PFSK-1 (cell line): ENCODE measurements at regions not wholly inside any gene's neighbourhood (a gene's known extent, or its start where the extent isn't known, plus 50 kb on each side); places are given as distances from the start of the nearest gene placed in this dataset.

ENCODE experiments used
- FOXP2 ChIP-seq: optimal IDR thresholded peaks from 2 replicates; pipeline ENCODE3; 2011; ENCODE audit warnings: borderline replicate concordance, control low read depth, inconsistent platforms; ENCODE audit not compliant: insufficient read depth; ENCODE audit errors: extremely low read length, extremely low read depth
- POLR2AphosphoS5 ChIP-seq: IDR thresholded peaks from 2 replicates; pipeline ENCODE4 v1.6.1; 2012; ENCODE audit warnings: low read depth, mild to moderate bottlenecking, control low read depth, low read length, moderate library complexity
- SIN3A ChIP-seq: IDR thresholded peaks from 2 replicates; pipeline ENCODE4 v1.6.1; 2012; ENCODE audit warnings: mild to moderate bottlenecking, low read length, moderate library complexity, borderline replicate concordance; ENCODE audit not compliant: insufficient read depth
- TAF1 ChIP-seq: IDR thresholded peaks from 2 replicates; pipeline ENCODE4 v1.6.1; 2012; ENCODE audit warnings: low read length, control low read depth, borderline replicate concordance; ENCODE audit not compliant: insufficient read depth
- TF ChIP-seq, protein P1 (sequence below), 2 experiments: IDR thresholded peaks; 2 replicates each; pipeline versions ENCODE4 v1.6.1 to v1.8.0; 2011 to 2012; ENCODE audit warnings: low read depth in 2 of 2, low read length in 2 of 2, control low read depth in 1 of 2, inconsistent platforms in 1 of 2, mild to moderate bottlenecking in 1 of 2, moderate library complexity in 1 of 2; ENCODE audit not compliant: insufficient read depth in 1 of 2

- TF ChIP-seq TAF1 = no peak
- no peak for TF ChIP-seq SIN3A
- TF ChIP-seq FOXP2 = no peak
- TF ChIP-seq POLR2AphosphoS5 = no peak
- TF ChIP-seq, protein P1, sequence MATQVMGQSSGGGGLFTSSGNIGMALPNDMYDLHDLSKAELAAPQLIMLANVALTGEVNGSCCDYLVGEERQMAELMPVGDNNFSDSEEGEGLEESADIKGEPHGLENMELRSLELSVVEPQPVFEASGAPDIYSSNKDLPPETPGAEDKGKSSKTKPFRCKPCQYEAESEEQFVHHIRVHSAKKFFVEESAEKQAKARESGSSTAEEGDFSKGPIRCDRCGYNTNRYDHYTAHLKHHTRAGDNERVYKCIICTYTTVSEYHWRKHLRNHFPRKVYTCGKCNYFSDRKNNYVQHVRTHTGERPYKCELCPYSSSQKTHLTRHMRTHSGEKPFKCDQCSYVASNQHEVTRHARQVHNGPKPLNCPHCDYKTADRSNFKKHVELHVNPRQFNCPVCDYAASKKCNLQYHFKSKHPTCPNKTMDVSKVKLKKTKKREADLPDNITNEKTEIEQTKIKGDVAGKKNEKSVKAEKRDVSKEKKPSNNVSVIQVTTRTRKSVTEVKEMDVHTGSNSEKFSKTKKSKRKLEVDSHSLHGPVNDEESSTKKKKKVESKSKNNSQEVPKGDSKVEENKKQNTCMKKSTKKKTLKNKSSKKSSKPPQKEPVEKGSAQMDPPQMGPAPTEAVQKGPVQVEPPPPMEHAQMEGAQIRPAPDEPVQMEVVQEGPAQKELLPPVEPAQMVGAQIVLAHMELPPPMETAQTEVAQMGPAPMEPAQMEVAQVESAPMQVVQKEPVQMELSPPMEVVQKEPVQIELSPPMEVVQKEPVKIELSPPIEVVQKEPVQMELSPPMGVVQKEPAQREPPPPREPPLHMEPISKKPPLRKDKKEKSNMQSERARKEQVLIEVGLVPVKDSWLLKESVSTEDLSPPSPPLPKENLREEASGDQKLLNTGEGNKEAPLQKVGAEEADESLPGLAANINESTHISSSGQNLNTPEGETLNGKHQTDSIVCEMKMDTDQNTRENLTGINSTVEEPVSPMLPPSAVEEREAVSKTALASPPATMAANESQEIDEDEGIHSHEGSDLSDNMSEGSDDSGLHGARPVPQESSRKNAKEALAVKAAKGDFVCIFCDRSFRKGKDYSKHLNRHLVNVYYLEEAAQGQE (IDR thresholded peaks at IDR 0.05; ENCODE audit: insufficient read depth in 1 of 2, low read depth in 2 of 2, low read length in 2 of 2) = no peak
Observed at GRCh38 chr14:97058074-97058467, 260.9 kb downstream of the VRK1 start.

GRCh38 chr14:97058589-97058988, 261.4 kb downstream of the VRK1 start:
- TF ChIP-seq, protein P1 (IDR thresholded peaks at IDR 0.05; ENCODE audit: insufficient read depth in 1 of 2, low read depth in 2 of 2, low read length in 2 of 2) = no peak
- no peak for TF ChIP-seq POLR2AphosphoS5
- no peak for TF ChIP-seq TAF1
- no peak for TF ChIP-seq FOXP2
- no peak for TF ChIP-seq SIN3A

GRCh38 chr14:97061198-97061597, 264.0 kb downstream of the VRK1 start:
- TF ChIP-seq POLR2AphosphoS5 (no peak), TAF1 (no peak), SIN3A (no peak), FOXP2 (no peak)
- TF ChIP-seq, protein P1 (IDR thresholded peaks at IDR 0.05; ENCODE audit: insufficient read depth in 1 of 2, low read depth in 2 of 2, low read length in 2 of 2) = no peak

DNA sequence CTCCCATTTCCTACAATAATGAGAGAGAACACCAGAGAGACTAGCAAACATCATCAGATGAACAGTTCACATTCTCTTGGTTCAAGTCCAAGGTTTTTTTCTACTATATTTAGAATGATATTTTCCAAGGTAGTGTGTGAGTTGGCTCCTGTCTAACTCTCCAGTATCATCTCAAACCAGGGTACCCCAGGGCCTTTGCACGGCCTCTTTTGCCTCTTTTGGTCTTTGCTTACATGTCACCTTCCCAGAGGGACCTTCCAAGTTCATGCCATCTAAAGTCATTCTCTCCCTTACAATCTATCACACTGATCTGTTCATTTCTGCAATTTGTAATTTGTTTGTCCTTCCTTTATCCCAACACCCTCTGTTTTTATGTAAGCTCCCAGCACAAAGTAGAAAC, 264.5 kb downstream of the VRK1 start:
- TF ChIP-seq TAF1 (no peak), POLR2AphosphoS5 (no peak)

DNA sequence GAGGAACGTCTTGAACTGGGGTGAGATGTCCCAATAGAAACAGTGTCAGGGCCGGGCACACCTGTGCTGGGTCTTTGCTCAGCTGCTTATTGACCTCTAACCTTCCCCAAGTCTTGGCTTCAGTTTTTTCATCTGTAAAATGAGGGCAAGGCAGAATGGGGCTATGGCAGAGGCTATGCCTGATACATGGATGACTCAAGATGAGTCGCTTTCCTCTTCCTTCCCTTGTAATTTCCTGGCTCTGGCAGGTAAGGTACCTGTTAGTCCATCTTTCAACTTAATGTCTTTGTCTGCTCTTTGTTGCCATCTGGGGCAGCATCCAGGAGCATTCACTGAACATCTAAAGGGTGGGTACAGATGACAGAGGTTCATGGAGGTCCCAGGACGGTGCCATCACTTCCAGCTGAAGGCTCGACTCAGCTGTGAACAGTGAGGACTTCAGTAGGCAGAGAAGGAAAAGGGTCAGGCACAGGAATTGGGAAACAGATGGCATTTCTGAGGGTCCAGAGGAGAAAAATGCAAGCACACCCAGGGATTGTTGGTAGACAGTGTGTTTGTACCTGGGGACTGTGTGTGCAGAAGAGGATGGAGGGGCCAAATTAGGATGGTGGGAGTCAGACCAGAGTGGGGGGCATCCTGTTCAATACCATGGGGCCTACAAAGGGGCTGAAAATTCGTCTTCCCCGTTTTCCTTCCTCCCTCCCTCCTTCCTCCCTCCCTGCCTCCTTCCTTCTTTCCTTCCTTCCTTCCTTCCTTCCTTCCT, 268.3 kb downstream of the VRK1 start:
- TF ChIP-seq, protein P1 (IDR thresholded peaks at IDR 0.05; ENCODE audit: insufficient read depth in 1 of 2, low read depth in 2 of 2, low read length in 2 of 2) = no peak
- TF ChIP-seq SIN3A (no peak), TAF1 (no peak), FOXP2 (no peak), POLR2AphosphoS5 (no peak)
